GDM1 (cell line): ENCODE measurements at regions not wholly inside any gene's neighbourhood (a gene's known extent, or its start where the extent isn't known, plus 50 kb on each side); places are given as distances from the start of the nearest gene placed in this dataset.

Experiments used
- DNase-seq: peaks from one replicate; lab custom pipeline; 2025; lab: John Stamatoyannopoulos, UW

GRCh38 chr4:141459020-141459419, 177.4 kb upstream of the IL15 start:
- DNase-seq: no peak

DNA sequence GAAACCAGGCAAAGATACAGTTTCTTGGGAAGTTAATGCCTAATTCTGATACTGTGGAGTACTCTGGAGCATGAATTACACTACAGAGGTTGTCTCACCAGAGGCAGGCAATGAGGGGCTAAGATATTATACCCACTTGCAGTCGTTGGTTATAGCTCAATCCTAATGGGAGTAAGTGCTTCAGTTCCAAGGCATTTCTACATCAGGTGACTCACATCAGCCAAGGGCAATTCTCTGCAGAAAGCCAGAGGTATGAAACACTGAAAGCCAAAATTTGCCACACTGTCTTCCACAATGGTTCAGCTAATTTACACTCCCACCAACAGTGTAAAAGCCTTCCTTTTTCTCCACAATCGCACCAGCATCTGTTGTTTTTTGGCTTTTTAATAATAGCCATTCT, 174.0 kb upstream of the IL15 start:
- DNase-seq: no peak

DNA sequence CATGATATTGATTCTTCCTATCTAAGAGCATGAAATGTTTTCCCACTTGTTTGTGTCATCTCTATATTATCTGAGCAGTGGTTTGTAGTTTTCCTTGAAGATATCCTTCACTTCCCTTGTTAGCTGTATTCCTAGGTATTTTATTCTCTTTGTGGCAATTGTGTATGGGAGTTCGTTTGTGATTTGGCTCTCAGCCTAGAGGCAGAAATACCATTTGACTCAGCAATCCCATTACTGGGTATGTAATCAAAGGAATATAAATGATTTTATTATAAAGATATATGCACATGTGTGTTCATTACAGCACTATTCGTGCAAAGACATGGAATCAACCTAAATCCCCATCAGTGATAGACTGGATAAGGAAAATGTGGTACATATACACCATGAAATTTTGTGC, 172.7 kb upstream of the IL15 start:
- DNase-seq: no peak

DNA sequence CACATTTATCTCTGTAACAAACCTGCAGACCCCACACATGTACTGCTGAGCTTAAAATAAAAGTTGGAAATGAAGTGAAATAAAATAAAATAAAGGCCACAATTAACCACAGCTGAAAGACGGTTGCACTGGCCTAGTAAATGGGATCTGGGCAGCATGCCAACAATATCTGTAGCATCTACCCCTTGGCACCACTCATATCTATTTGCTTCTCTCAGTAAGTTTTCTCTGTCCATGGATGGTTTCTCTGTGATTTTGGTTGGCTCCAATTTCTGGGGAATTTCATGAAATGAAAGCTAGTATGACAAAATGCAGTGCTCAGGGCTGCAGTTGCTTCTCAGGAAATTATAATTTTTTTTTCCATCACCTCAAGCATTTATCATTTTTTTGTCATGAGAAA, 172.0 kb upstream of the IL15 start:
- DNase-seq: no peak

DNA sequence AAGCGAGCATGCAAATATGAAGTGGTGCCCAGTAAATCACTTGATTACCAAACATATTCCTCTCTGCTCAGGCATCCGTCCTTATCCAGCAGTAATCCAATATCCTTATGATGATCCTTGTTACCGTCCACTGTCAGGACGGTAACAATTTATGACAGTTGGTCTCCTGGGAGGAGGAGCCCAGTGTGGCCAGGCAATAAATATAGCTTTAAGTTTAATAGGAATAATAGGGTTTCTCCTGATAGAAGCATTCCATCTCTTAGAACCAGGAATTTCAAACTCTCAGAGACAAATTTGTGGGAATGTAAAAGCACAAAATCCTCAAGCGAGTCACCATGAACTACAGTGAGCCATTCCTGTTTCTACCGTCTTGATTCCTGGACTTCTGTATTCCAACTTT, 171.2 kb upstream of the IL15 start:
- DNase-seq: no peak

DNA sequence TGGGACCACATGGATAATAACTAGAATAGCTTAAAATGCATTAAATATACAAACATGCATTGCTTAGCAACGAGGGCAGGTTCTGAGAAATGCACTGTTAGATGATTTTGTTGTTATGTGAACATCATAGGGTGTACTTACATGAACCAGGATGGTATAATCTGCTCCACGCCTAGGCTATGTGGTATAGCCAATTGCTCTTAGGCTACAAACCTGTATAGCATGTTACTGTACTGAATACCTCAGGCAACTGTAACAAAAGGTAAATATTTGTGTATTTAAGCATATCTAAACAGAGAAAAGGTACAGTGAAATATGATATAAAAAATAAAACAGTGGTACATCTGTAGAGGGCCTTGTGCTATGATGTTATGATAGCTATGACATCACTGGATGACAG, 169.2 kb upstream of the IL15 start:
- DNase-seq: no peak

GRCh38 chr4:141469392-141469791, 167.0 kb upstream of the IL15 start:
- DNase-seq: no peak

DNA sequence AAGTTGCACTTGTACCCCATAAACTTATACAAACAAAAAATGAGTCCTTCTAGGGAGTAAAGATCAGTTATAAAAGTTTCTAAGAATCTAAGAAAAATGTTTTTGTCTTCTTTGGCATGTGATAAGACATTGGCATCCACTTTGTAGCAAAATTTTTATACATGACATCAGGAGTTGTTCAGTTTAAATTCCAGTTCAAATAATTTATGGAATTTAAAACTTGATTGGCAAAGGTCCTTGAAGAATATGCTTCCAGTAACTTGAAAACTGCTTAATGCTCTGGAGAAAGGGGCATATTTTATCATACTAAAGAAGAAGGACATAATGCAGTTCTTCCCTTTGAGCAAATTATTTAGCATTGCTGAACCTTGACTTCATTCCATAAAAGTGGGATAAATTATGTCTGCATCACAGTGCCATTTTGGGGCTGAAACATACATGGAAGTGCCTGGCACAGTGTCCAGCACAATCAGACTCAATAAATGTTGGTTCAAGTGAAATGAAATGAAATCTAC, 163.3 kb upstream of the IL15 start:
- no peak for DNase-seq

DNA sequence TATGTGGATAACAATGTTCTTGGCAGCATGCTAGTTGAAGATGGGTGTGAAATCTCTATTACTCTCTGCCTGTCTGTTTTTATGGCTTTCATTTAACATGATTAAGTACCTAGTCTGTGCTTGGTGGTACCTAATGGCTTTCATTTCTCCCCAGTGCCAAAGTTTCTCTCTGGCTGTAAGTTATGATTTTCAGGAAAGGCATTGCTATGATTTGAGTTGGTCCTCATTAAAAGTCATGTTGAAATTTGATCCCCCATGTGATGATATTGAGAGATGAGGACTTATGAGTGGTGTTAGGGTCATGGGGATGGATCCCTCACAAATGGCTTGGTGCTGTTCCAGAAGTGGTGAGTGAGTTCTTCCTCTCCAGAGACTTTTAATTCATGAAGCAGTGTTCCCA, 162.4 kb upstream of the IL15 start:
- no peak for DNase-seq

DNA sequence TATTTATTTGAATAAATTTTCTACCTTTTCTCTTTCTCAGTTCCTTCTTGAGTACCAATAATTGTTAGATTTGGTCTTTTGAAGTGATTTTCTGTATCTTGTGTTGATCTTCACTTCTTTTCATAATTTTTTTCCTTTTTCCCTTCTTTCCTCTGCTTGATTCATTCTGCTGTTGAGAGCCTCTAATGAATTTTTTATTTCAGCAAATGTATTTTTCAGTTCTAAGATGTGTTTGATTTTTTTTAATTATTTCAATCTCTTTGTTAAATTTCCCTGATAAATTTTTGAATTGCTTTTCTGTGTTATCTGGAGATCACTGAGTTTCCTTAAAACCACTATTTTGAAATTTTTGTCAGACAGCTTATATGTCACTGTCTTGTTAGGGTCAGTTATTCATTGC, 155.4 kb upstream of the IL15 start:
- DNase-seq: no peak

- DNase-seq: peak; percentile 75
These were observed 152.1 kb upstream of the IL15 start for GRCh38 chr4:141484298-141484697.

DNA sequence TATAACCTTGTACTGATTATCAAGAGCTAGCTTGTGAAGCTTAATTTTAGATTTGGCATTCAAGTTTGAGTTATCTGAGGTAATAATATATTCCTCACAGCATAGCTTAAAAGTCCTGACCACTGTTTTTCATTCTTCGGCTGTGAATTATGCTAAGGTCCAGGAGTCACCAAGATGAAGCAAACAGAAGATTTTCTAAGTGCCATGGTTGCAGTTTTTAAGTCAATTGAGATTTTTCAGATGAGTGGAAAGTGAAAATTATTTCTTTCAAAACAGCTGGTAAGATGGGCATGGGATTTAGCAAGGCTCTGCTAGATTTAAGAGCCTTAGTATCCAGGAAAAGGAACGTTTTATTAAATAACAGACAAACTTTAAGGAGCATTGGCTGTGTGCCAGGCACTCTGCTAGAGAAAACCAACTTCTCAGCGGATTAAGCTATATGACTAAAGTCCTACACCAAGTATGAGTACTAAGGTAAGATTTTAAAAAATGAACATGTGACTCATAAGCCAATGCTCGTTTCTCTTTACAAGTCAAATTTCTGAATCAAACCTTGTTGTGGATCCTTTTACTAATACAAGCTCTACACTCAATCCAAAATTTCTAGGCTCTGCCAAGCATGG, 149.9 kb upstream of the IL15 start:
- DNase-seq: no peak

DNA sequence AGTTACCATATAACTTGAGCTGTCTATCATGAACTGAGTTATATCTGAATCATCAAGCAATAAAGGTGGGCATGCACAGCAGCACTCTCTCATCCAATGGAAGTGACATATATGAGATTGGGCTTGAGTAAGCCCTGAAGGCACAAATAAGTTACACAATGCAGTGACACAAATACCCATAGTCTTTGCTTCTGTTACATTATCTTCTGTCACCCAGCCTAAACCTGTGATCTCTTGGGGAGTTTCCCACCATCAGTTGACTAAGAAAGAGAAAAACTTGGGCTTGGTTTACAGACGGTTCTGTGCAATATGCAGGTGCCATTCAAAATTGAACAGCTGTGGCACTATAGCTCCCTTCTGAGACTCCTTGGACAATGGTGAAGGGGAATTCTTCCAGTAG, 138.8 kb upstream of the IL15 start:
- DNase-seq: no peak

DNA sequence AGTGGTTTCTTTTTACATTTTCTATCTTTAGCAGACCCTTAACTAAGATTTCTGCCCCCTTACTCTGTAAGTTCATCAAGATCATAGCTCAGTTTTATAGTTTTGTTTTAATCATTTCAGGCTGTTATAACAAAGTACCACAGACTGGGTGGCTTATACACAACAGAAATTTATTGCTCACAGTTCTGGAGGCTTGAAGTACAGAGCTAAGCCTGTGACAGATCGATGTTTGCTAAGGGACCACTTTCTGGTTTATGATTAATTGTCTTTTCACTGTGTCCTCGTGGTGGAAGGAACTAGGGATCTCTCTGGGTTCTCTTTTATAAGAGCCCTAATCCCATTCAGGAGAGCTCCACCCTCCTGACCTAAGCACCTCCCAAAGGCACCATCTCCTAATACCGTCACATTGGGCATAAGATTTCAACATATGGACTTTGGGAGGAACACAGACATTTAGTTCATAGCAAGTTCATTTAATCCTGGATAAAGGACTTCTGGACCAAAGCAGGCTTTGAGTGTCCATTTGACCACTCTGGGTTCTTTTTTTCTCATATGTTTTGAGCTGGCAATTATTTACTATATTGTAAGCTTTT, 137.0 kb upstream of the IL15 start:
- no peak for DNase-seq

GRCh38 chr4:141501395-141501794, 135.0 kb upstream of the IL15 start:
- DNase-seq: no peak

DNA sequence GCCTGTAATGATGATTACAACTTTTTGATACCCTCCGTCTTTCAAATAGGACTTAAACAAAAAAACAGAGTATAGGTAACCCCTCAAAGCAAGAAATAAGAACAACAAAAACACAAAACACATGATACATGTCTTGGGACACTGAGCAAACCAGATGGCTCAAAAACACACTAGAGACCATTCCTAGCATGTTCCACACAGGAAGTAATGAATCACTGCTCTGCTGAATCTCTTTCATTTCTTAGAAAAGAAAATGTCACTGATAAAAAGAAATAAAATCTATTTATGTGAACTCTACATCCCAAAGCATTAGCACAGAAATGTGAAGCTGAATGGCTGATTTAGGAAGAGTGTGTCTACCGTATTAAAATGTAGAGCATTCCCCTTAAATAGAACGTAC, 134.5 kb upstream of the IL15 start:
- DNase-seq: no peak

- DNase-seq: no peak
These were observed 133.6 kb upstream of the IL15 start for GRCh38 chr4:141502755-141503154.

- no peak for DNase-seq
These were observed 133.1 kb upstream of the IL15 start for GRCh38 chr4:141503260-141503659.

GRCh38 chr4:141511055-141511454, 125.3 kb upstream of the IL15 start:
- no peak for DNase-seq

DNA sequence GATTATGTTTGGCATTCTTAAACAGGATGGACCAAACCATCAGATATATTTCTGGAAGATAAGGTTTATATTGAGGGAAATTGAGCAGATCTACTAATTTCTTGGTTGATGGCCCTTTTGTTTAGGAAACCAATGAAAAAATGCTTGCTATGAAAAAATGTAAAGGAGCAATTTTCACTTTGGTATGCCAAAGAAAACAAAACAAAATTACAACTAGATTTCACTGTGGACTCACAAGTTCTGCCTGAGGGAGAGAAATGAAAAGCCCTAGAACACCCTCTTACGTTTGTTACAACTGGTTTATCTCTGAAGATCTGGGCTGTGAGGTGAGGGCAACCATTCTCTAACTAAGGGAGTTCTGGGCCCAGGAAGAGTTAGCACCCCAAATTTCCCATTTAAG, 122.5 kb upstream of the IL15 start:
- DNase-seq: no peak

DNA sequence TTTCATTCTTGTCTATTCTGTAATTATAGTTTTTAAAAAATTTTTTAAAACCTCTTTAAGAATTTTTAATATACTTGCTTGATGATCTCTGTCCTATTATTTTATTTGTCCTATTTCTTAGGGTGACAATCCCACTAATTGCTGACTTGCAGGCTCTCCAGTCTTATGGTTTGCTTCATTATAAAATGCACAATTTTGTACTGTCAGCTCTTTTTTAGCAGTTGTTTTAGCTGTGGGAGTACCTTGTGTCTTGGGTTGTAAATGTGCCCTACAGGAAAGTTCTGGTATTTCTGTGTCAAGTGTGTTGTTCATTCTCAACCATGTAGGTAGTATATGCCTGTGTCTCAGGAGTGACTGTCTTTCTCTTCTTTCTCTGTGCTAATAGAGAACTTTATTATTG, 118.2 kb upstream of the IL15 start:
- no peak for DNase-seq

DNA sequence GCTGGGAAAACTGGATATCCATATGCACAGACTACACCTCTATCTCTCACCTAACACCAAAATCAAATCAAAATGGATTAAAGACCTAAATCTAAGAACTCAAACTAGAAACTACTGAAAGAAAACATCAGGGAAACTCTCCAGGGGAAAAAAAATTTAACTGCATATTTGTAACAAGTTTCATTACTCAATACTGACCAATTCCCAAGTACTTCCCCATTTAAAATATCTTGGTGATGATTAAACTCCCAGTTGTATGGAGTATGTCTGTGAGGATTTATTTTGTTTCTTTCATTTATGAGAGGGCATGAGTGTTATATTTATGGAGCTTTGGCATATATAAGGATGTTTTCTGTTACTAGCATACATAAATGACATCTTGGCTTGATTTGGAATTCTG, 112.3 kb upstream of the IL15 start:
- no peak for DNase-seq

GRCh38 chr4:141524841-141525240, 111.5 kb upstream of the IL15 start:
- no peak for DNase-seq

- no peak for DNase-seq
These were observed 105.8 kb upstream of the IL15 start for GRCh38 chr4:141530627-141531026.
